ENCODE measurements at regions not wholly inside any gene's neighbourhood (a gene's known extent, or its start where the extent isn't known, plus 50 kb on each side); places are given as distances from the start of the nearest gene placed in this dataset.

- TF ChIP-seq CTCF (conservative IDR thresholded peaks at IDR 0.05; ENCODE audit: low read length) (no peak), EZH2phosphoT487 (IDR thresholded peaks at IDR 0.05; ENCODE audit: borderline replicate concordance, low read depth, low read length) (no peak)
These were observed 99.7 kb downstream of the CT47B1 start for GRCh38 chrX:120775959-120776358.

All from OCI-LY7 (cell line).